Stomach (tissue), 8 donors: ENCODE measurements at regions not wholly inside any gene's neighbourhood (a gene's known extent, or its start where the extent isn't known, plus 50 kb on each side); places are given as distances from the start of the nearest gene placed in this dataset.
"Not testable (repeated sequence)": the region's sequence is repeated elsewhere in the genome, so short reads cannot be mapped to it uniquely, and the experiment has no call there.

Experiments
- DNase-seq, 2 donors: peaks; one replicate each; pipeline versions ENCODE4 v3.0.0 to v3.0.0-alpha.2; 2013 to 2019
- H3K27ac ChIP-seq, 5 donors: fragments of 200-600 bp in 4 of 5; sonication (generic) in 4 of 5; one replicate each; pipeline ENCODE4 v1.5.1; 2013 to 2019; ENCODE audit warnings: mild to moderate bottlenecking in 1 of 5, moderate library complexity in 1 of 5
- H3K27me3 ChIP-seq, 3 donors: fragments of 200-600 bp; sonication (generic); one replicate each; pipeline ENCODE4 v1.5.1; 2017 to 2019; ENCODE audit warnings: mixed run types in 1 of 3
- H3K36me3 ChIP-seq, 4 donors: fragments of 200-600 bp; sonication (generic); 1 replicate in 3 of 4; 2 replicates in 1 of 4; pipeline ENCODE4 v1.5.1; 2016 to 2019
- H3K4me1 ChIP-seq, 4 donors: fragments of 200-600 bp; sonication (generic); one replicate each; pipeline ENCODE4 v1.5.1; 2016 to 2019
- H3K4me3 ChIP-seq, 4 donors: fragments of 200-600 bp; sonication (generic) in 3 of 4; one replicate each; pipeline ENCODE4 v1.5.1; 2016 to 2019; ENCODE audit warnings: mild to moderate bottlenecking in 1 of 4
- H3K9me3 ChIP-seq, 4 donors: fragments of 200-600 bp; sonication (generic); one replicate each; pipeline ENCODE4 v1.5.1; 2016 to 2019
- CTCF ChIP-seq, 7 experiments: fragments of 450-650 bp in 4 of 7; fragments of 200-600 bp in 3 of 7; sonication (generic) in 3 of 7; IDR thresholded peaks; one replicate each; pipeline ENCODE4 v1.5.1; 2016 to 2019; ENCODE audit warnings: antibody characterized with exemption in 7 of 7, control low read depth in 2 of 7, mild to moderate bottlenecking in 1 of 7
- EP300 ChIP-seq: sonication (generic); formaldehyde crosslinking; IDR thresholded peaks from one replicate; pipeline ENCODE4 v1.6.1; 2017; ENCODE audit warnings: antibody characterized with exemption
- POLR2A ChIP-seq, 4 donors: fragments of 450-650 bp; IDR thresholded peaks; one replicate each; pipeline ENCODE4 v1.6.1; 2016; ENCODE audit warnings: antibody characterized with exemption in 4 of 4, control low read depth in 2 of 4, mild to moderate bottlenecking in 1 of 4, moderate library complexity in 1 of 4
- POLR2AphosphoS5 ChIP-seq, 3 donors: sonication (generic); formaldehyde crosslinking; IDR thresholded peaks; one replicate each; pipeline ENCODE4 v1.6.1; 2016; ENCODE audit warnings: antibody characterized with exemption in 3 of 3
- WGBS, 5 donors: extraction: QIAGEN DNeasy Blood & Tissue Kit in 3 of 5; methylation state at CpG; one replicate each; pipeline versions ENCODE4 v1.1.5 to v1.1.7; 2013 to 2018; 5-methylcytosine and 5-hydroxymethylcytosine counted together
- intact Hi-C: fragments of 100-400 bp; cut with DNase I; formaldehyde crosslinking; loops from one replicate; pipeline ENCODE4 v1.15.1; 2023; ENCODE audit warnings: low total_unique reads
- donor health status: healthy with polysubstance abuse.
- donor health status: Bipolar disorder and iron deficiency.
- donor health status: healthy.

GRCh38 chr3:125670945-125671344 is 75.6 kb upstream of the OSBPL11 start:
- WGBS, 5 donors, result 85 to 96% (median 92%) methylated on average over 4 of the region's 4 CpGs
- TF ChIP-seq POLR2AphosphoS5 (IDR thresholded peaks at IDR 0.05) (no peak), EP300 (no peak), CTCF (IDR thresholded peaks at IDR 0.05) (no peak), POLR2A (IDR thresholded peaks at IDR 0.05) (no peak)
- peaks cover 0 to 8% (median 0%) of the 10 kb centered on the region in 4 donors for H3K4me1 ChIP-seq
- H3K9me3 ChIP-seq, result no peaks in the 10 kb centered on the region
- no peak overlapping the region for H3K4me3 ChIP-seq
- no peak for DNase-seq
- H3K27me3 ChIP-seq, result no peaks in the 10 kb centered on the region
- no peak overlapping the region for H3K27ac ChIP-seq
- no peaks in the 10 kb centered on the region for H3K36me3 ChIP-seq
- intact Hi-C loops, result no loop called here

- Histone ChIP-seq H3K27me3 (no peaks in the 10 kb centered on the region), H3K9me3 (no peaks in the 10 kb centered on the region), H3K4me1 (peaks cover 0 to 8% (median 0%) of the 10 kb centered on the region in 4 donors), H3K27ac (no peak overlapping the region), H3K4me3 (no peak overlapping the region), H3K36me3 (no peaks in the 10 kb centered on the region)
- no peak for DNase-seq
- no peak for TF ChIP-seq POLR2AphosphoS5 (IDR thresholded peaks at IDR 0.05)
- 91 to 96% (median 92%) methylated on average over 13 to 39 of the region's 39 CpGs for WGBS, 5 donors
- intact Hi-C loops, result no loop called here
Measured at GRCh38 chr3:125671461-125672243, 76.4 kb upstream of the OSBPL11 start.

GRCh38 chr3:125675791-125676190 is 80.5 kb upstream of the OSBPL11 start:
- DNase-seq, result no peak
- no peak overlapping the region for H3K4me3 ChIP-seq
- H3K4me1 ChIP-seq, result no peaks in the 10 kb centered on the region
- no peaks in the 10 kb centered on the region for H3K36me3 ChIP-seq
- no peaks in the 10 kb centered on the region for H3K27me3 ChIP-seq
- TF ChIP-seq POLR2AphosphoS5 (IDR thresholded peaks at IDR 0.05) (no peak), CTCF (IDR thresholded peaks at IDR 0.05) (no peak), EP300 (no peak), POLR2A (IDR thresholded peaks at IDR 0.05) (no peak)
- no peak overlapping the region for H3K27ac ChIP-seq
- WGBS, 5 donors, result 67 to 81% (median 71%) methylated on average over 4 of the region's 4 CpGs
- H3K9me3 ChIP-seq, result no peaks in the 10 kb centered on the region
- intact Hi-C loops, result no loop called here

GRCh38 chr3:125679258-125679657 is 84.0 kb upstream of the OSBPL11 start:
- no peak for DNase-seq
- Histone ChIP-seq H3K27ac (no peak overlapping the region), H3K36me3 (no peaks in the 10 kb centered on the region), H3K4me3 (no peak overlapping the region), H3K9me3 (no peaks in the 10 kb centered on the region), H3K27me3 (no peaks in the 10 kb centered on the region), H3K4me1 (peaks cover 0 to 15% (median 2%) of the 10 kb centered on the region in 4 donors)
- WGBS, 5 donors, result 73 to 78% (median 76%) methylated on average over 4 of the region's 4 CpGs
- TF ChIP-seq EP300 (no peak), POLR2AphosphoS5 (IDR thresholded peaks at IDR 0.05) (no peak), CTCF (IDR thresholded peaks at IDR 0.05) (no peak), POLR2A (IDR thresholded peaks at IDR 0.05) (no peak)
- intact Hi-C loops, result no loop called here

- no peak overlapping the region for H3K27ac ChIP-seq
- no peaks in the 10 kb centered on the region for H3K36me3 ChIP-seq
- no peaks in the 10 kb centered on the region for H3K9me3 ChIP-seq
- WGBS, 5 donors, result 91 to 100% (median 94%) methylated on average over 1 to 11 of the region's 11 CpGs; no CpG with 5 or more reads in 1 of the 5 donors
- H3K27me3 ChIP-seq, result no peaks in the 10 kb centered on the region
- no peak for DNase-seq
- H3K4me3 ChIP-seq, result no peak overlapping the region
- no peak for TF ChIP-seq POLR2A (IDR thresholded peaks at IDR 0.05)
- no peak for TF ChIP-seq EP300
- no peak for TF ChIP-seq CTCF (IDR thresholded peaks at IDR 0.05)
- TF ChIP-seq POLR2AphosphoS5 (IDR thresholded peaks at IDR 0.05), result no peak
- intact Hi-C loops, result no loop called here
- H3K4me1 ChIP-seq, result peaks cover 0 to 15% (median 2%) of the 10 kb centered on the region in 4 donors
Measured at GRCh38 chr3:125681146-125681545, 85.8 kb upstream of the OSBPL11 start.

GRCh38 chr3:125681906-125682305 is 86.6 kb upstream of the OSBPL11 start:
- H3K27me3 ChIP-seq, DNase-seq, H3K36me3 ChIP-seq, H3K4me3 ChIP-seq, H3K27ac ChIP-seq, intact Hi-C loops, H3K9me3 ChIP-seq: not testable (repeated sequence)
- WGBS, 5 donors, result 82 to 100% (median 90%) methylated on average over 1 to 5 of the region's 5 CpGs
- peaks cover 0 to 15% (median 2%) of the 10 kb centered on the region in 4 donors for H3K4me1 ChIP-seq
